Uterus (tissue), 3 donors: ENCODE measurements at regions not wholly inside any gene's neighbourhood (a gene's known extent, or its start where the extent isn't known, plus 50 kb on each side); places are given as distances from the start of the nearest gene placed in this dataset.

Experiments used
- DNase-seq, 2 donors: peaks; one replicate each; pipeline ENCODE4 v3.0.0-alpha.2; 2019 to 2020
- H3K27ac ChIP-seq, 2 donors: fragments of 200-600 bp; sonication (generic); 1 replicate in 1 of 2; 2 replicates in 1 of 2; pipeline ENCODE4 v1.5.1; 2016 to 2018
- H3K27me3 ChIP-seq, 2 donors: fragments of 200-600 bp; sonication (generic); one replicate each; pipeline ENCODE4 v1.5.1; 2018 to 2019; ENCODE audit warnings: control low read depth in 1 of 2
- H3K36me3 ChIP-seq, 2 donors: fragments of 200-600 bp; sonication (generic); one replicate each; pipeline ENCODE4 v1.5.1; 2019; ENCODE audit warnings: control low read depth in 1 of 2
- H3K4me1 ChIP-seq, 2 donors: fragments of 200-600 bp; sonication (generic); one replicate each; pipeline ENCODE4 v1.5.1; 2018 to 2019; ENCODE audit warnings: control low read depth in 1 of 2
- H3K4me3 ChIP-seq, 2 donors: fragments of 200-600 bp; sonication (generic); 1 replicate in 1 of 2; 2 replicates in 1 of 2; pipeline ENCODE4 v1.5.1; 2018 to 2019; ENCODE audit warnings: mild to moderate bottlenecking in 1 of 2
- H3K9me3 ChIP-seq, 2 donors: fragments of 200-600 bp; sonication (generic); one replicate each; pipeline ENCODE4 v1.5.1; 2019; ENCODE audit warnings: control low read depth in 1 of 2
- CTCF ChIP-seq, 4 experiments: fragments of 200-600 bp in 2 of 4; fragments of 450-650 bp in 2 of 4; sonication (generic) in 2 of 4; IDR thresholded peaks; one replicate each; pipeline ENCODE4 v1.5.1; 2016 to 2019; ENCODE audit warnings: antibody characterized with exemption in 4 of 4, mild to moderate bottlenecking in 2 of 4, moderate library complexity in 1 of 4
- POLR2A ChIP-seq, 2 donors: fragments of 450-650 bp; IDR thresholded peaks; one replicate each; pipeline ENCODE4 v1.6.1; 2016; ENCODE audit warnings: antibody characterized with exemption in 2 of 2, mild to moderate bottlenecking in 1 of 2, moderate library complexity in 1 of 2
- intact Hi-C: fragments of 100-400 bp; cut with DNase I; formaldehyde crosslinking; loops from one replicate; pipeline ENCODE4 v1.15.1; 2023; ENCODE audit warnings: low total_unique reads
- donor health status: DM: yes; HTN: yes; CAD: no.

DNA sequence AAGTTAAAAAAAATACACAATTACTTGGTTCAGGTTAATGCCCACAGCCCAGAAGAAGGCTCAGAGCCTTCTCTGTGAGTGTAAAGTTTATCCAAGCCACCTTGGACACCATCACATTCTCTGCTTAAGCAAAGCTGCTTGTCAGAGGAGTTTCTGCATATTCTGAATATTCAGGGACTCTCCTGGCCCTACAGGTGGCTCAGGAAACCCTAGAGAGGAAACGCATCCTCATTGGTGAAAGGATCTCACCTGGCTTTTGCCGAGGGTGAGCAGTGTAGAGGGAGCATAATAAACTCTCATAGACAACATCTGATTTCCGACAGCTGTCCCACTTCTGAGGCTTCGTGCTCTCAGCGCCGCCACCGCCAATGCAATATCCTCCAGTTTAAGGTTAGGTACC, 239.9 kb upstream of the TSHZ3 start:
- H3K4me1 ChIP-seq = no peaks in the 10 kb centered on the region
- no peak for TF ChIP-seq POLR2A (IDR thresholded peaks at IDR 0.05)
- TF ChIP-seq CTCF (IDR thresholded peaks at IDR 0.05) = no peak
- DNase-seq = no peak
- H3K4me3 ChIP-seq = no peak overlapping the region
- no peak overlapping the region for H3K27ac ChIP-seq
- intact Hi-C loops = no loop called here
- no peaks in the 10 kb centered on the region for H3K36me3 ChIP-seq
- H3K27me3 ChIP-seq = no peaks in the 10 kb centered on the region
- no peaks in the 10 kb centered on the region for H3K9me3 ChIP-seq

- Histone ChIP-seq H3K4me3 (no peak overlapping the region), H3K4me1 (no peaks in the 10 kb centered on the region), H3K36me3 (no peaks in the 10 kb centered on the region), H3K27me3 (no peaks in the 10 kb centered on the region), H3K27ac (no peak overlapping the region), H3K9me3 (no peaks in the 10 kb centered on the region)
- intact Hi-C loops = no loop called here
- no peak for DNase-seq
- TF ChIP-seq CTCF (IDR thresholded peaks at IDR 0.05) = no peak
- no peak for TF ChIP-seq POLR2A (IDR thresholded peaks at IDR 0.05)
These were observed 242.0 kb upstream of the TSHZ3 start for GRCh38 chr19:31591258-31591657.

DNA sequence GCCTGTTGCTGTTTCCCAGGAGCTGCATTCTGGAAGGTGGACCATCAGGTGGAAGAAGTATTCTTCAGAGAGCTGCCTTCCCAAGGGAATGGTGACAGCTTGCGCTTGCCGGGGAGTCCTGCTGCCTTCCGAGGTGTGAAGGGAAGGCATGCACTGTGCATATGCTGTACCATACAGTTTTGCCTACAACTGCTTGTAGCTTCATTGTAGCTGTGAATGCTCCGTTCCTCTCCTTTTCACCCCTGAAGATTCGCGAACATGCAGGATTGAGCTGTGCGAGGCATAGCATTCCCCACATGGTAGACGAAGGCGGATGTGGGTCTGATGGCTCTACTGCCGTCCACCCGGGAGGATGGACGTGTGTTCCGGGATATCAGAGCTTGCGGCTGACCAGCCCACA, 243.2 kb upstream of the TSHZ3 start:
- no peak for DNase-seq
- Histone ChIP-seq H3K36me3 (no peaks in the 10 kb centered on the region), H3K4me3 (no peak overlapping the region), H3K27me3 (no peaks in the 10 kb centered on the region), H3K27ac (no peak overlapping the region), H3K9me3 (no peaks in the 10 kb centered on the region), H3K4me1 (no peaks in the 10 kb centered on the region)
- TF ChIP-seq CTCF (IDR thresholded peaks at IDR 0.05) (no peak), POLR2A (IDR thresholded peaks at IDR 0.05) (no peak)
- intact Hi-C loops = no loop called here

DNA sequence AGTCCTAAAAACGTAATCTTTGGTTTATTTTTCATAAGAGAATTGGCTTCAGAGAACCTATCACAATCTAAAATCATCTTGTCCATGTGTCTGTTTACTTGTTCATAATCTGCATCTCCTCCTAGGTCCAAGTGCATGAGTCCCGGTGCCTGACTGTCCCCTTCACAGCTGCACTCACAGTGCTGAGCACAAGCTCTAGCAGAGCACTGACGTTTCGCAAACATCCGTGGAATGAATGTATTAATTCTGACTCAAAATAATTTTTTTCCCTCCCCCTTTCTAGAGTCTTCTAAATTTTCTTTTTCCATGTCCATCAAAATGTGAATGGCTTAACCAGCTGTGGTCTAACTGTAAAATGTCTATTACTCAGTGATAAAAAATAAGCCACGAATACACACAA, 245.5 kb upstream of the TSHZ3 start:
- H3K27ac ChIP-seq = no peak overlapping the region
- intact Hi-C loops = no loop called here
- no peaks in the 10 kb centered on the region for H3K9me3 ChIP-seq
- no peaks in the 10 kb centered on the region for H3K4me1 ChIP-seq
- TF ChIP-seq POLR2A (IDR thresholded peaks at IDR 0.05) (no peak), CTCF (IDR thresholded peaks at IDR 0.05) (no peak)
- H3K27me3 ChIP-seq = no peaks in the 10 kb centered on the region
- DNase-seq = no peak
- no peak overlapping the region for H3K4me3 ChIP-seq
- H3K36me3 ChIP-seq = no peaks in the 10 kb centered on the region

DNA sequence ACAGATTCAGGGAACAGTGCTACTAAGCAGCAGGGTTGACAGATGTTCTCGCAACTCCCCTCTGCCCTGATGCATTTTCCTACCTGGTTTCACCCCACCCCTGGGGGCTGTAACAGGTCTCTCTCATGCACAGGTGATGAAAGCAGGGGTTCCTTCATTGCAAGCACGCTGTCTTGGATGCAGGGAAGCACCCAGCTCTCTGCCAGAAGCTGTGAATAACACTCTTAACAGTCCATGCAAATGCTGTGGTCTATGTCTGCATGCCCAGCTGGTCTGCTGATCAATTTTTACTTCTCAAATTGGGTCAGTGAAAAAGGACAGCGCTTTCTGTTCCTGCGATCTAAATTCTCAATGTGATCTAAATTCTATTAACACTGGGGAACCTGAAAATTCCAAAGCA, 246.3 kb upstream of the TSHZ3 start:
- DNase-seq = no peak
- Histone ChIP-seq H3K4me3 (no peak overlapping the region), H3K27me3 (no peaks in the 10 kb centered on the region), H3K4me1 (no peaks in the 10 kb centered on the region), H3K9me3 (no peaks in the 10 kb centered on the region), H3K27ac (no peak overlapping the region), H3K36me3 (no peaks in the 10 kb centered on the region)
- intact Hi-C loops = no loop called here
- TF ChIP-seq CTCF (IDR thresholded peaks at IDR 0.05) (no peak), POLR2A (IDR thresholded peaks at IDR 0.05) (no peak)
